HepG2 (cell line): ENCODE measurements at regions not wholly inside any gene's neighbourhood (a gene's known extent, or its start where the extent isn't known, plus 50 kb on each side); places are given as distances from the start of the nearest gene placed in this dataset.

ENCODE experiments used
- ATAC-seq: fragments of 200-7000 bp; cut with Tn5 transposase; 3 replicates; pipeline ENCODE4 v1.9.1; 2020; ENCODE audit warnings: mild to moderate bottlenecking, moderate library complexity
- BruUV-seq: library from RNA; stranded (reverse); fragments of 400-500 nt; replicated peaks from 2 replicates; lab custom pipeline; 2021; lab: Mats Ljungman, UMichigan
- CTCF ChIA-PET: fragments of 300-600 bp; formaldehyde crosslinking; extraction: SDS; loops from one replicate; lab custom pipeline; 2021; ENCODE audit warnings: low total read pairs, inconsistent platforms, low intra/inter-chr PET ratio; lab: Yijun Ruan, JAX
- POLR2A ChIA-PET: fragments of 350-600 bp; sonication (Branson Sonifier 250); formaldehyde crosslinking; loops from one replicate; lab custom pipeline; 2020; ENCODE audit warnings: antibody characterized with exemption, inconsistent platforms; lab: Yijun Ruan, JAX
- DNase-seq: peaks from one replicate; pipeline ENCODE4 v3.0.0-alpha.2; 2015; ENCODE audit warnings: low spot score
- FAIRE-seq: peaks from 3 replicates; lab custom pipeline; 2011; peaks lifted over from hg19 to GRCh38; lab: Jason Lieb, UNC
- H2AFZ ChIP-seq: one replicate; pipeline ENCODE4 v1.6.1; 2011; ENCODE audit warnings: low read length, inconsistent platforms
- H3K27ac ChIP-seq: fragments of 300-600 bp; 3 replicates; pipeline ENCODE4 v1.8.0; 2011; ENCODE audit warnings: mixed run types, mild to moderate bottlenecking, mixed read lengths, low read length, inconsistent platforms; ENCODE audit not compliant: insufficient read depth; ENCODE audit errors: extremely low read length
- H3K27me3 ChIP-seq, 2 experiments: fragments of 200-600 bp in 1 of 2; 2 replicates in 1 of 2; 3 replicates in 1 of 2; pipeline versions ENCODE4 v1.6.0 to v1.8.0; 2011; ENCODE audit warnings: low read length in 2 of 2, mild to moderate bottlenecking in 2 of 2, moderate library complexity in 2 of 2, inconsistent platforms in 1 of 2; ENCODE audit not compliant: insufficient read depth in 2 of 2, control insufficient read depth in 1 of 2
- H3K36me3 ChIP-seq, 2 experiments: fragments of 200-600 bp in 1 of 2; replicated peaks in 1 of 2; 2 replicates in 1 of 2; 3 replicates in 1 of 2; pipeline versions ENCODE4 v1.5.1 to v1.8.0; 2011; ENCODE audit warnings: low read length in 2 of 2, inconsistent platforms in 1 of 2; ENCODE audit not compliant: insufficient read depth in 2 of 2, control insufficient read depth in 1 of 2
- H3K4me1 ChIP-seq: 2 replicates; pipeline ENCODE4 v1.5.1; 2012; ENCODE audit warnings: low read length, inconsistent platforms; ENCODE audit not compliant: insufficient read depth
- H3K4me2 ChIP-seq: 2 replicates; pipeline ENCODE4 v1.6.0; 2011; ENCODE audit warnings: low read depth, low read length, inconsistent platforms
- H3K4me3 ChIP-seq, 3 experiments: fragments of 200-600 bp in 1 of 3; sonication (generic), shearing (Covaris generic) in 1 of 3; replicated peaks in 1 of 3; 2 replicates each; pipeline ENCODE4 v1.5.1; 2011 to 2016; ENCODE audit warnings: low read length in 3 of 3, inconsistent platforms in 2 of 3, low read depth in 2 of 3, mild to moderate bottlenecking in 2 of 3, control low read depth in 1 of 3, mixed read lengths in 1 of 3; ENCODE audit not compliant: insufficient read depth in 1 of 3
- H3K79me2 ChIP-seq: one replicate; pipeline ENCODE4 v1.6.1; 2011; ENCODE audit warnings: low read length, inconsistent platforms; ENCODE audit not compliant: insufficient read depth
- H3K9ac ChIP-seq: 2 replicates; pipeline ENCODE4 v1.6.0; 2011; ENCODE audit warnings: mild to moderate bottlenecking, low read depth, low read length, inconsistent platforms; ENCODE audit not compliant: insufficient read depth
- H3K9me3 ChIP-seq: 2 replicates; pipeline ENCODE4 v1.5.1; 2012; ENCODE audit warnings: mild to moderate bottlenecking, low read length
- H4K20me1 ChIP-seq: 2 replicates; pipeline ENCODE4 v1.6.0; 2011; ENCODE audit warnings: inconsistent platforms, mild to moderate bottlenecking, low read length, moderate library complexity; ENCODE audit not compliant: insufficient read depth
- ATAD3A ChIP-seq: sonication (generic); formaldehyde crosslinking; IDR thresholded peaks from 2 replicates; pipeline ENCODE4 v1.4.0; 2020; ENCODE audit warnings: missing genetic modification reagents
- GRHL1 ChIP-seq: sonication (generic); formaldehyde crosslinking; conservative IDR thresholded peaks from 2 replicates; pipeline ENCODE4 v1.8.0; 2022; ENCODE audit warnings: missing genetic modification reagents
- LCORL ChIP-seq, 2 experiments: fragments of 450-650 bp in 1 of 2; sonication (generic) in 1 of 2; formaldehyde crosslinking in 1 of 2; IDR thresholded peaks; 2 replicates each; pipeline versions ENCODE4 v1.5.0 to v1.6.1; 2017 to 2020; ENCODE audit warnings: antibody characterized with exemption in 1 of 2, missing genetic modification reagents in 1 of 2
- NR2F2 ChIP-seq: IDR thresholded peaks from 2 replicates; pipeline ENCODE4 v1.6.1; 2012; ENCODE audit warnings: low read depth, inconsistent platforms, borderline replicate concordance
- ONECUT2 ChIP-seq: sonication (generic); formaldehyde crosslinking; IDR thresholded peaks from 2 replicates; pipeline ENCODE4 v1.4.0; 2020; ENCODE audit warnings: missing genetic modification reagents
- PLRG1 ChIP-seq: fragments of 450-650 bp; conservative IDR thresholded peaks from 2 replicates; pipeline ENCODE4 v1.6.1; 2016
- SOX6 ChIP-seq, 2 experiments: fragments of 450-650 bp in 1 of 2; sonication (generic) in 1 of 2; formaldehyde crosslinking in 1 of 2; IDR thresholded peaks; 2 replicates each; pipeline versions ENCODE4 v1.4.0 to v1.6.1; 2017 to 2020; ENCODE audit warnings: antibody characterized with exemption in 1 of 2, mild to moderate bottlenecking in 1 of 2, missing genetic modification reagents in 1 of 2
- SP140L ChIP-seq: sonication (generic); formaldehyde crosslinking; IDR thresholded peaks from 2 replicates; pipeline ENCODE4 v1.4.0; 2020; ENCODE audit warnings: missing genetic modification reagents, borderline replicate concordance
- ZMAT3 ChIP-seq: sonication (generic); formaldehyde crosslinking; conservative IDR thresholded peaks from 2 replicates; pipeline ENCODE4 v1.7.0; 2021; ENCODE audit warnings: missing genetic modification reagents
- ZNF3 ChIP-seq: IDR thresholded peaks from 2 replicates; pipeline ENCODE4 v1.7.0; 2017; ENCODE audit warnings: inconsistent platforms
- ZNF430 ChIP-seq: sonication (generic); formaldehyde crosslinking; IDR thresholded peaks from 2 replicates; pipeline ENCODE4 v1.9.0; 2021; ENCODE audit warnings: mild to moderate bottlenecking, missing genetic modification reagents
- ZNF639 ChIP-seq: conservative IDR thresholded peaks from 2 replicates; pipeline ENCODE4 v1.6.1; 2018; ENCODE audit warnings: missing genetic modification reagents
- ZSCAN25 ChIP-seq: sonication (generic); formaldehyde crosslinking; IDR thresholded peaks from 2 replicates; pipeline ENCODE4 v1.8.0; 2022; ENCODE audit warnings: mild to moderate bottlenecking, missing genetic modification reagents
- WGBS: methylation state at CpG from one replicate; pipeline ENCODE4 v1.1.6; 2017; ENCODE audit warnings: low lambda C conversion rate; 5-methylcytosine and 5-hydroxymethylcytosine counted together
- in situ Hi-C: cut with HindIII; loops from 2 replicates; pipeline ENCODE4 v1.10.0; 2017; ENCODE audit warnings: low pct_unique_long_range_greater_than_20kb; ENCODE audit not compliant: extremely low pct_ligation_motif_present
- intact Hi-C: fragments of 100-400 bp; cut with micrococcal nuclease; formaldehyde crosslinking; loops from one replicate; pipeline ENCODE4 v1.10.0; 2022; ENCODE audit not compliant: unreplicated experiment

GRCh38 chr2:16042201-16042700 is 101.9 kb downstream of the MYCN start:
- FAIRE-seq = no peak
- intact Hi-C loops (no loop called here), in situ Hi-C loops (no loop called here)
- Histone ChIP-seq H3K4me2 (no peak overlapping the region), H3K79me2 (no peaks in the 10 kb centered on the region), H2AFZ (no peak overlapping the region), H3K4me3 (no peak overlapping the region), H3K27ac (no peak overlapping the region), H3K36me3 (no peaks in the 10 kb centered on the region), H3K27me3 (peaks cover 0 to 22% of the 10 kb centered on the region in 2 experiments; a peak in 4 of 5 replicates), H3K4me1 (no peaks in the 10 kb centered on the region; the same call in 1 of the 2 replicates), H3K9ac (no peak overlapping the region), H4K20me1 (no peaks in the 10 kb centered on the region), H3K9me3 (no peaks in the 10 kb centered on the region)
- ATAC-seq = no peak
- POLR2A ChIA-PET = no interaction called here
- 24% methylated on average over 3 of the region's 3 CpGs for WGBS
- DNase-seq = no peak
- TF ChIP-seq ZNF3 (CRISPR knock-in tag) (no peak), ATAD3A (CRISPR knock-in tag) (no peak), ZSCAN25 (CRISPR knock-in tag) (no peak), ONECUT2 (CRISPR knock-in tag) (no peak), NR2F2 (no peak), SP140L (CRISPR knock-in tag) (no peak), SOX6 (IDR thresholded peaks at IDR 0.05) (no peak), SOX6 (CRISPR knock-in tag; IDR thresholded peaks at IDR 0.05) (no peak), PLRG1 (no peak), ZMAT3 (CRISPR knock-in tag) (no peak), ZNF639 (CRISPR knock-in tag) (no peak), LCORL (IDR thresholded peaks at IDR 0.05) (no peak), LCORL (CRISPR knock-in tag; IDR thresholded peaks at IDR 0.05) (no peak), ZNF430 (CRISPR knock-in tag) (no peak), GRHL1 (no peak)
- CTCF ChIA-PET = no interaction called here
- BruUV-seq = no TSS peak
